ENCODE measurements at regions not wholly inside any gene's neighbourhood (a gene's known extent, or its start where the extent isn't known, plus 50 kb on each side); places are given as distances from the start of the nearest gene placed in this dataset.

DNA sequence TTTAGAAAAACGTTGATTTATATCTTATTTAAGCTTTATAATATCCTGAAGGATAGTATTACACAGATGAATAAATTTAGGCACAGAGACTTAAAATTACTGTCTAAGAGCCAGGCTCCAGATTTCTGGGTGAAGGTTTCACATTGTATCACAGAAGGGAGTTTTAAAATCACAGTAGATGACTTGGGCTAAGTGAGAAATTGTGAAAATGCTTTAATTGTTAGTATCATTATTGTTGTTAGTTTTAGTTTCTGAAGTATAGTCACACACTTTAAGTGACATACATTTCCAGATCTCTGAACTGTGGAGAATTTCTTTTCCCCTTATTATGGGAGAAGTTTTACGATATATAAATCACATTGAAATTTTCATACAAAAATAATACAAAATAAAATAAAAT lies 83.5 kb downstream of the NDUFS5 start:
- TF ChIP-seq, protein P1, sequence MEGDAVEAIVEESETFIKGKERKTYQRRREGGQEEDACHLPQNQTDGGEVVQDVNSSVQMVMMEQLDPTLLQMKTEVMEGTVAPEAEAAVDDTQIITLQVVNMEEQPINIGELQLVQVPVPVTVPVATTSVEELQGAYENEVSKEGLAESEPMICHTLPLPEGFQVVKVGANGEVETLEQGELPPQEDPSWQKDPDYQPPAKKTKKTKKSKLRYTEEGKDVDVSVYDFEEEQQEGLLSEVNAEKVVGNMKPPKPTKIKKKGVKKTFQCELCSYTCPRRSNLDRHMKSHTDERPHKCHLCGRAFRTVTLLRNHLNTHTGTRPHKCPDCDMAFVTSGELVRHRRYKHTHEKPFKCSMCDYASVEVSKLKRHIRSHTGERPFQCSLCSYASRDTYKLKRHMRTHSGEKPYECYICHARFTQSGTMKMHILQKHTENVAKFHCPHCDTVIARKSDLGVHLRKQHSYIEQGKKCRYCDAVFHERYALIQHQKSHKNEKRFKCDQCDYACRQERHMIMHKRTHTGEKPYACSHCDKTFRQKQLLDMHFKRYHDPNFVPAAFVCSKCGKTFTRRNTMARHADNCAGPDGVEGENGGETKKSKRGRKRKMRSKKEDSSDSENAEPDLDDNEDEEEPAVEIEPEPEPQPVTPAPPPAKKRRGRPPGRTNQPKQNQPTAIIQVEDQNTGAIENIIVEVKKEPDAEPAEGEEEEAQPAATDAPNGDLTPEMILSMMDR (IDR thresholded peaks at IDR 0.05; ENCODE audit: low read length, missing control alignments) = no peak
- no peak for DNase-seq (ENCODE audit: low read depth)
- H3K4me3 ChIP-seq (replicated peaks; ENCODE audit: low read depth, low read length) = no peak overlapping the region

DNA sequence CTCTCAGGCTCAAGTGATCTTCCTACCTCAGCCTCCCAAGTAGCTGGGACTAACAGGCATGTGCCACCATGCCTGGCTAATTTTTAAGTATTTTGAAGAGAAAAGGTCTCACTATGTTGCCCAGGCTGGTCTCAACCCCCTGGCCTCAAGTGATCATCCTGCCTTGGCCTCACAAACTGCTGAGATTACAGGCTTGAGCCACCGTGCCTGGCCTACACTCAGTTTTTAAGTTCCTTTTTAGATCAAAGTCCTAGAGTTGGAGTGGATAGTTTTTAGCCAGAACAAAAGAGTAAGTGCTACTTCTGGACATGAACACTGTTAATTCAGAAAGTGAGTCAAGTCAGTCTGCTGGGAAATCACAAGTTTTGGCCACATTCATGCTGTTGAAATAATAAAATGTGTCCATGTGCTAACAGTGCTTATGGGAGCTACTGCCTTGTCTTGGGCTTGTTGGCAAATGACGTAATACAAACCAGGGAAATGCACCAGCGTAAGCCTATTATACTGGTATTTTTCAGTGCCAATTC lies 84.2 kb downstream of the NDUFS5 start:
- no peak overlapping the region for H3K4me3 ChIP-seq (replicated peaks; ENCODE audit: low read depth, low read length)
- TF ChIP-seq, protein P1 (IDR thresholded peaks at IDR 0.05; ENCODE audit: low read length, missing control alignments) = no peak
- peak; percentile 92 for DNase-seq (ENCODE audit: low read depth)

DNA sequence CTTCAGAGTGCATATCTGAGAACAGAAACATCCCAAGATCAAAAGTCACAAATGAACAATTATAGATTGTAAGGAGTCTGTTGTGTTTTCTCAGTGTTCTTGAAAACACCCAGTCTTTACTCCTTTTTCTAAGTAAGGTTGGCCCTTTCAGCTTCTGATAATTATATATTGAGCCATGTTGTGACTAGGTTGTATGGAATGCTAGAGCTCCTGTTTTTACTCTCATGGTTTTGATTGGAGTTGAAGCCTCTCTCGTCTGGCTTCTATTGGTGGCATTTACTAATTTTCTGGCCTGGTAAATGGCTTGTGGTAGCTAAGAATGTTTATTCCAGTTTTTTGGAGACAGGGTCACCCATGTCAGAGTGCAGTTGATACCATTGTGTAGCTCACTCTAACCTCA lies 84.7 kb downstream of the NDUFS5 start:
- peak; percentile 69 for DNase-seq (ENCODE audit: low read depth)
- H3K4me3 ChIP-seq (replicated peaks; ENCODE audit: low read depth, low read length) = no peak overlapping the region
- TF ChIP-seq, protein P1 (IDR thresholded peaks at IDR 0.05; ENCODE audit: low read length, missing control alignments) = no peak

DNA sequence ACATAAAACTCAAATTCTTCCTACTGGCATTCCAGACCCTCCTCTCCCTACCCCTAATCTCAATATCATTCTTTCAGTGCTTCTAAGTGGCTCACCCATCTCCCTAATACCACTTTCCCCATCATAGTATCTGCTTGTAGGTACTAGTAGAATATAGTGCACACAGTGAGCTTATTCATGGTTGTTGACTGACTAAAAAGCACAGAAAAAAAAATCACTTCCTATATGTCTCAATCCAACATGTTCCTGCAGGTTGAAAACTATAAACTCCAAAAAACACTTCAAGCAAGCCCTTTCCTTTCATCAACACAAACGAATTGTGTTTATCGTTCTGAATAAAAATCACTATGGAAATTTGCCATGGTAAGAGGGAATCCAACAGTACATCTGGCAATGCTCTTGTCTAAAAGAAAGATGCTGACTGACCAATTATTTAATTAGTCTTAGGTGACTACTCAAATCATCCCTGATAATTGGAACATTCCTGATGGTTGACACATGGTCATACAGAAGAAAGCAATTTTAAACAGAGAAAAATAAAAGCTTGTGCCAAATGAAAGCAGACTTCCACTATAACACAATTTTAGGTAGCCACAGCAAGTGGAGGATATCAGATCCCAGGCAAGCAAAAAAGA lies 87.1 kb downstream of the NDUFS5 start:
- TF ChIP-seq, protein P1 (IDR thresholded peaks at IDR 0.05; ENCODE audit: low read length, missing control alignments) = no peak
- no peak for DNase-seq (ENCODE audit: low read depth)
- no peak overlapping the region for H3K4me3 ChIP-seq (replicated peaks; ENCODE audit: low read depth, low read length)

DNA sequence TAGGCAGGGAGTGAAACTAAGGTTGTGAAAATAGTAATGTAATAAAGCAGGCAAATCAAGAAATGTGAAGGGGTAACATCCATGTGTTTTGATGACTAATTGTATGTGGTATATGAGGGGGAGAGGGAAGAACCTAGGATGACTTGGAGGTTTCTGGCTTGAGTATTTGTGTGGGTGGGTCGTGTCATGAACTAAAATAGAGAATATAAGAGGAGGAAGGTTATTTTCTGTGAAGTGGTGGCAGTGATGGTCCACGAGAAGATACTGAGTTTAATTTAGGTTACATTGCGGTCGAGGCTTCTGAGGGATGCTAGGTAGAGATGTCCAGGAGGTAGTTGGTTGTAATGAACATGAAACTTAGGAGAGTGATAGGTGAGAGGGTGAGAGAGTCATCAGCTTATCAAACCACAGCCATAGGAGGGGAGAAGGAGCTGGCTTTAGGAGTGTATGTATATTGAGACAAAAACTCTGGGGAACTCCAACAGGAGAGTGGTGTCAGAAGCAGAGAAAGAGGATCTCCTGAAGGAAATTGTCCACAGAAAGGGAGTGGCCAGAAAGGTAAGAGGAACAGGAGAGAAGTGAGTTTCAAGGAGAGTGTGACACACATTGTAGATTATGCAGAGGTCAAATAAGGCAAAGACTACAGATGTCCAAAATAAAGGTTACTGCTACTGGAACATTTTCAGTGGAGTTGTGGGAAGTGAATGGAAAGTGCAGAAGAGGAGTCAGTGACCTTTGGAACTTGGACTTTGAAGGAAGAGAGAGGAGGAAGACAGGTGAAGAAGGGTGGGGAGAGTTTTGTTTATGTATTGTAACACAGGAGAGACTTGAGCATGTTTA lies 89.0 kb upstream of the MACF1 start:
- H3K4me3 ChIP-seq (replicated peaks; ENCODE audit: low read depth, low read length) = no peak overlapping the region
- peak; percentile 78 for DNase-seq (ENCODE audit: low read depth)
- TF ChIP-seq, protein P1 (IDR thresholded peaks at IDR 0.05; ENCODE audit: low read length, missing control alignments) = no peak

DNA sequence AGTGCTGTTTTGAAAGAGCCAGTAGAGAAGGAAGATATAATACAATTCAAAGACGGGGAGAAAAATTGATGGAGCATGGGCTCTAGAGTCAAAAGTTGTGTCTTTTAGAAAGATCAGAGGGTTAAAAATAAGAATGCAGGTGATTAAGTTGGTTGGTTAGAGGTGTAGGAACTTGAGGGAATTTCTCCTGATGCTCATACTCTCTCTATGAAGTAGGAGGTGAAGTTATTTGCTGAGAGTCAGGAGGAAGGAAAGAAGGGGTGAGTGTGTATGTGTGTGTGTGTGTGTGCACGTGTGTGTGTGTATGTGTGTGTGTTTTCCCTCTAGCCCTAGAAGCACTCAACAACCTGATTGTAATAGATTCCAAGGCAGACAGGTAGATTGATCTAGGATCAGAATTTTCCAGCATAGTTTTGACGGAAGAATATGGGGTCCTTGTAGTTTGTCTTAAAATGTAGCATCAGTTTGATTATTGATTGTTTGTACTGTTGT lies 88.3 kb upstream of the MACF1 start:
- H3K4me3 ChIP-seq (replicated peaks; ENCODE audit: low read depth, low read length) = no peak overlapping the region
- TF ChIP-seq, protein P1 (IDR thresholded peaks at IDR 0.05; ENCODE audit: low read length, missing control alignments) = no peak
- DNase-seq (ENCODE audit: low read depth) = no peak

All from fibroblast of pulmonary artery (primary cell).